ENCODE measurements at regions not wholly inside any gene's neighbourhood (a gene's known extent, or its start where the extent isn't known, plus 50 kb on each side); places are given as distances from the start of the nearest gene placed in this dataset.

- TF ChIP-seq CTCF (IDR thresholded peaks at IDR 0.05) (no peak), POLR2A (IDR thresholded peaks at IDR 0.05; ENCODE audit: low read depth) (no peak), POLR2AphosphoS5 (IDR thresholded peaks at IDR 0.05) (no peak), EP300 (IDR thresholded peaks at IDR 0.05) (no peak)
Measured at GRCh38 chr5:152470167-152470566, 65.1 kb upstream of the NMUR2 start.
